GM19467 (cell line): ENCODE measurements at regions not wholly inside any gene's neighbourhood (a gene's known extent, or its start where the extent isn't known, plus 50 kb on each side); places are given as distances from the start of the nearest gene placed in this dataset.

ENCODE experiments used
- ATAC-seq: cut with Tn5 transposase; IDR thresholded peaks from one replicate; pipeline ENCODE4 v1.9.1; 2021; ENCODE audit warnings: mild to moderate bottlenecking, moderate library complexity; ENCODE audit not compliant: unreplicated experiment

DNA sequence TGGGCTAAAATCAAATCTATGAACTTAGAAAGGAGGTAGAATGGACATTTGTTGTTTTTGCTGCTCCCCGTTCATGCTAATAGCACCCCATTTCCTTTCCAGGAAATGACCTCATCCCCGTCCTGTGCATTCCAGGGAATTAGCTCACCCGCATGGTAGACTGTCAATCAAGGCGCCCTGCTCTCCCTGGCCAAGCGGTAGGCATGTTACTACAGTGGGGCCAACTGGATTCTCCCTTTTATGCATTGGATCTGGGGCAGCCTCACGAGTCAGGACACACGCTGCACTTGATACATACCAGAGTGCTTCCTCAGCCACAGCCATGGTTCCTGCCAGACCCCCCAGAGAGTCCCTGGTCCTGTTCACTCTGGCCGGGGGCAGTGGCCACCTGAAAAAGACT is 111.0 kb upstream of the PTCH1 start:
- ATAC-seq, result no peak

GRCh38 chr9:95626885-95627558 is 110.3 kb upstream of the PTCH1 start:
- no peak for ATAC-seq

DNA sequence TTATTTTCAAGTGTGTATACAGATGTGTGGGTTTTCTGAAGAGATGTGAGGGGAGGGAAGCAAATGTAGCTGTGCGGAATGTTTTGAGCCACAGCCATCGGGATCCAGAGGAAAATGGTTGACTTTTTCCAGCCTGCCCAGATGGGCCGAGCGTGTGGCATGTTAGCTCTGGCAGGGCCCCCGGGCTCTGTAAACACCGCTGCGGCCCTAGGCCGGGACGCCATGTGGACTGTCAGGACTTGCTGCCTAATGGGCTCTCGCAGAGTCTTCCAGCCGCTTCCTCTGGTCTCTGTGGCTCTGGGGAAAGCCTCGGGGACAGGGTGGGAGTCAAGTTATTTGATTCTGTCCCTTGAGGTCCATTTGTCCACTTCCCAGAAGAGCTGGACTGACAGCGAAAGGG is 109.6 kb upstream of the PTCH1 start:
- no peak for ATAC-seq

- ATAC-seq, result no peak
These were observed 106.9 kb upstream of the PTCH1 start for GRCh38 chr9:95623640-95624039.

GRCh38 chr9:95620722-95621121 is 104.0 kb upstream of the PTCH1 start:
- ATAC-seq, result no peak

DNA sequence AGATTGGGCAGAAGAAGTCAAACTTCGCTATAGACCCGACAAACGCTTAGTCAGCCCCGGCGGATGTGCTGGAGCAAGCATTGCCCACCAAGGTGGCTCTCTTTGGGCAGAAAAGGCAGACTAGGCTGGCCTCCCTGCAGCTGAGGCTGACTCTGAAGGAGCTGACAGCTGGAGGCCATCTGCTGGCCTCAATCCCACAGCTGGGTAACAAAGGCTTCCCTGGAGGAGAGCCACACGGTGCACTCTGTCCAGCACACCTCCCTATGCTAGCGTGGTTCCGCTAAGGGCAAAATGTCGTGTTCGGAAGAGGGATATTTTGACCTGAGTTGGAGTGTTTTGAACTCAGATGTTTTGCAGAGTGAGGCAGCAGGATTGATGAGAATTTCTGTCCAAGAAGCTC is 103.5 kb upstream of the PTCH1 start:
- no peak for ATAC-seq

DNA sequence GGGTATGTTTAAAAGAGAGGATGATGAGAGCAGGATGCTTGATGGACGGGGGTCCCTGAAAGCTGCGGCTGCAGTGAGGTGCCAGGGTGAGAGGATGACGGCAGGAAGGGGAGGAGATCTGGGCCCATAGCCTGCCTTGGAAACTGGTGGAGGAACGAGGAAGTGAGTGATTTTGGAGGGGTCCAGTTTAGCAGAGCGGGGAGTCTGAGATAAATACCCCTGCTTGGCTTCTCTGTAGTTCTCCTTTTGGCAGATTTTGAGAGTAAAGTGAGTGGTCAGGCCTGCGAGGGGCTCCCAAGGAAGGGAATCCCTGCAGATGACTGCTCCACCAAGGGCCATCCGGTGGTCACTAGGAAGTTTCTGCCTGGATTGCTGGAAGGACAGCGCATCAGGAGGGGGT is 98.5 kb upstream of the PTCH1 start:
- ATAC-seq, result no peak

DNA sequence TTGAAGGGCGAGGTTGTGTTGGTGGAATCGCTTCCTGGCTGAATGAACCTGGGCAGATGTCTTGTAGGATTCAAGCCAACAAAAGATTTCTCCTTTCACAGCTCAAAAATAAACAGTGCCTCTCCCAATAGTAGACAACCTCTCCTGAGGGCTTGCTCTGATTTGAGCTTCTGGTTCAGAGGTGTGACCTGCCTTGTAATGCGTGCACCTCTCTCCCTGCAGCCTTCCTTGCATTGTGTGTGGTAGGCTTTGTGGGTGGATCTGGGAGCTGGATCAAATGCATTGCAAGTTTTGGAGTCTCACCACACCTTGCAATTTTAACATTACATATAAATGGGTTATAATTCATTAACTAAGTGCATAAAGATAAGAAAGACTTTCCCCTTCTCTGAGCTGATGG is 96.9 kb upstream of the PTCH1 start:
- ATAC-seq, result no peak

- no peak for ATAC-seq
These were observed 94.6 kb upstream of the PTCH1 start for GRCh38 chr9:95611354-95611753.

DNA sequence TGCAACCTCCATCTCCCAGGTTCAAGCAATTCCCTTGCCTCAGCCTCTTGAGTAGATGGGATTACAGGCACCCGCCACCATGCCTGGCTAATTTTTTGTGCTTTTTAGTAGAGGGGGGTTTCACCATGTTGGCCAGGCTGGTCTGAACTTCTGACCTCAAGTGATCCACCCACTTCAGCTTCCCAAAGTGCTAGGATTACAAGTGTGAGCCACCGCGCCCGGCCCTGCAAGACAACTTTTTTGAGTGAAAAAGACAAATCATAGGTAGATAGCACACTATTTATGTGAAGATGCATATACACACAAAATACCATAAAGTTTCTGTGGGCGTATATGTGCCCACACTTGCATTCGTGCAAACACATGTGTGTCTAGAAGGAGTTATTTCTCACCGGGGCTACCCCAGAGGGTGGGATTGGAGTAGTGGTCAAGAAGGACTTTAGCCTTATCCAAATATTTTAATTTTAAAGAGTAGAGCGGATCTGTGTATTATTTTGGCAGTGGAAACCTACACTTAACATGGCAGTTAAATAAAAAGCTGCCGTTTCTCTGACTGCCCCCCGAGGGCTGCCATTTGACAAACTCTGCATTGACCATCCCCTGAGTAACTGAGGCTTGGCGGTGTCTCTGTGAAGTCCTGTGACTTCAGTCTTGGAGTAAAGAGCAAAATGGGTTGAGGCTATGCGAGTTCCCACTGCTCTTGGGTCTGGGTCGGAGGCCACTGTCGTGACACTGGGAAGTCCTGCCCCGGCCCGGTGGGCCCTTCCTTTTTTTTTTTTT is 93.4 kb upstream of the PTCH1 start:
- no peak for ATAC-seq

DNA sequence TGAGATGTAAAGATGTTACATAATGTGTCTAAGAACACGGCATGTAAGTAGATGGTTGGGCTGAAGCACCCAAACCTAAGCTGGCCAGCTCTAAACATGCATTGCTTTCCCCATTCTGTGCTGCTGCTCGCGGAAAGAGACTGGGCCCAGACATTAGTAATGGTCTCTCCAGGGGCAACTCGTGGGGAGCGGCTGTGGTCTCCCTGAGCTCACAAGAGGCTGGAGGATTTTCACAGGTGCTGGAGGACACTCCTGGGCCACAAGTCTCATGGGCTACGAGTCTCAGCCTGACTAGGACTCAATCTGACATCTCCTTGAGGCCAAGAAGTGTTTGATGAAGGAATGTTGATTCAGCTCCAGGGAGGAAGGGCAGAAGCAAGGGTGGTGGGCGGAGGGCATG is 92.7 kb upstream of the PTCH1 start:
- ATAC-seq, result no peak

DNA sequence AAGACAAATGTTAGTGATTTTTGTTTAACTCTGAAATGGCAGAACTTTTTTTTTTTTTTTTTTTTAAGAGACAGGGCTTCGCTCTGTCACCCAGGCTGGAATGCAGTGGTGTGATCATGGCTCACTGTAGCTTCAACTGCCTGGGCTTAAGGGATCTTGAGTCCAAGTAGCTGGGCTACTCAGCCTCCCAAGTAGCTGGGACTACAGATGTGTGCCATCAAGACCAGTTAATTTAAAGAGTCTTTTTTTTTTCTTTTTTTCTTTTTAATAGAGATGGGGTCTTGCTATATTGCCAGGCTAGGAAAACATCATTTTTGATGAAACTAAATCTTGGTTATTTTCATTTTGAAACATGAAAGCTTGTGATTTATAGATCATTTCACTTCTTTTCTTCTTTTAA is 91.6 kb upstream of the PTCH1 start:
- ATAC-seq, result no peak

GRCh38 chr9:95607507-95607906 is 90.7 kb upstream of the PTCH1 start:
- no peak for ATAC-seq

DNA sequence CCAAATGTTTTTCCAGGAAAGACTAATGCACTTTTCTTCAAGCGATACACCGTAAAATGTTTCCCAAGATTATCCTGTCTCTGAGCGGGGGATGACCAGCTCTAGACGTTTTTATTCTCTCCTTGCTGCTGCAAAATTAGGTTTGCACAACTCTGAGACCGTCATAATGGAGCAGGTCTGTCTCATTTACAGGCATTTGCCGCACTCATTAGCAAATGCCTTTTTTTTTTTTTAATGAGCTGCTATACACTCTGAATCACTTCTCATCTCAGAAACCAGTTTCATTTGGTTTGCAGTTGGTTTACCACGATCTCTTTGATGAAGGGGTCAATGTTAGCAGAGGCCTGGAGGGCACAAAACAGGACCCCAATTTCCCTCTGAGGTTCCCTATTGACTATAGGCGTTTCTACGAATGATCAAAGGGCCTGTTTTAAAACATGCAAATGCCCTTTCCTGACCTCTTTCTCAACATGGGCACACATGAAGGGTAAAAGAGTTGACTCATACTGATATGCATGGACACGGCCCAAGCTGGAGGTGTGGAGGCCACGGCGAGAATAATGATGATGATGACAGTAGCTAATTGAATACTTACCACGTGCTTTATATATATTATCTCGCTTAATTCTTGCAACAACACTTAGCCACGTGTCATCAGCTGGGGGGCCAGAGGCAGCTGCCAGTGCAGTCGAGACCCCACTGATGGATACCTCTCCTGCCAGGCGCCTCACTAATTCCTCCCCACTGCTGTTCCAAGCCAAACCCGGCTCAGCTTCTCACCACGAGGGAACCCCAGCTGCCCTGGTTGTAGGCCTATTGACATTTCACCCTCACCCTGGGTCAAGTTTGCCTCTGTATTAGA is 89.9 kb upstream of the PTCH1 start:
- no peak for ATAC-seq

- ATAC-seq, result no peak
These were observed 89.2 kb upstream of the PTCH1 start for GRCh38 chr9:95605816-95606488.

DNA sequence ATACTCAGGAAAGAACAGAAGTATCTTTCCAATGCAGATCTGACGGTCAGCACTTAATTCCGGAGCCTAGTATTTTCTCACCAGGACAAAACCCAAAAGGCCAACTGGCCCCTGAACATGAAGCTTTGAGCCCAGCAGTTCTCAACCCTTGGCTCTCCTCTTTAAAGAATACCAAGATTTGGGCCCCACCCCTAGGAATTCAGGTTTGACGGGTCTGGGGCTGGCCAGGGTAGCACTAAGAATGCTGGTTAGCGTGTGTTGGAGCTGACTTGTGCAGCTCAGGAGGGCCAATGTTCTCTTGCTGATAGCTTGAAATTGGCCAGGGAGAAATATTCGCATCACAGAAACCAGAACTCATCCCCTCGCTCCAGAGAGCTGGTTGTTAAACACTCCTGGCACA is 88.3 kb upstream of the PTCH1 start:
- ATAC-seq, result no peak

- ATAC-seq, result no peak
These were observed 81.5 kb upstream of the PTCH1 start for GRCh38 chr9:95598236-95598635.

- no peak for ATAC-seq
These were observed 79.0 kb upstream of the PTCH1 start for GRCh38 chr9:95595721-95596295.

DNA sequence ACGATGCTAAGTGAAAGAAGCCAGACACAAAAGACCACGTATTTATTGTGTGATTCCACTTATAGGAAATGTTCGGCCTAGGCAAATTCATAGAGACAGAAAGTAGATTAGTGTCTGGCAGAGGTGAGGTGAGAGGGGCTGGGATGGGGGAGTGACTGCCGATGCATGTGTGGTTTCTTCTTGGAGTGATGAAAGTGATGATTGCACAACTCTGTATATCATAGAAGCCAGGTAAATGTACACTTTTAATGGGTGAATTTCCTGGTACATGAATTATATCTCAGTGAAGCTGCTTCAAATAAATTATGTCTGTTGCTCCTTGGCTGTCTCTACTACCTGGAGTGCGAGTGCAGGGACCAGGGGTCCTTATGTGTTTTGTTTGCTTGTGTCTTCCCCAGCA is 76.2 kb upstream of the PTCH1 start:
- ATAC-seq, result no peak

DNA sequence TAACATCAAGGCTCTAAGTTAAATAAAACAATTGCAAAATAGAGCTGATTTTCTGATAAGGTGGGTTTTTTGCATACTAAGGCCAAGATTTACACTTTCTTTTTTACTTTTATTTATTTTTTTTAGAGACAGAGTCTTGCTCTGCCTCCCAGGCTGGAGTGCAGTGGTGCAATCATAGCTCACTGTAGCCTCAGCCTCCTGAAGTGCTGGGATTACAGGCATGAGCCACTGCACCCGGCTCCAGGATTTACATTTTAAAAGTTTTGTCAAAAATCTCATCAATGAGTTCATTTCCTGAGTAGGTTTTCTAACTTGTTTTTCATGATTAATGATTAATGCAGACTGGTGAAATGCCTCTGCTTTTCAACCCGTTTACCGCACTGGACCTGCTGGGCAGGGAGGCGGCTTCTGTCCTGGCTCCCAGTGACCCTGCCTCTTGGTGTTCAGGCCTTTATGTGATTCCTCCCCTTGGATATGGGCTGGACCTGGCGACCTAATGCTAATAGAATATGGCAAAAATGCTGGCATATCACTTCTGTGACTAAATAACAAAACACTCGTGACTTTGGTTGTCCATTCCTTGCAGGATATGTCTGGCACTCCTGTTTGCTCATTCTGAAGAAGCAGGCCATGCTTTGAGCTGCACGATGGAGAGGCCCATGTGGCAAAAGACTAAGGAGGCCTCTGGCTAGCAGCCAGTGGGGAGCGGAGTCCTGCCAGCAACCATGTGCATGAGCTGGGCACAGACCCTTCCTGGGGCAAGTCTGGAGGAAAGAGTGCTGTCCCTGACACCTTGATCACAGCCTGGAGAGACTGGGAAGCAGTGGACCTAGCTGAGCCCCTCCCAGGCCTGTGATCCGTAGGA is 72.2 kb upstream of the PTCH1 start:
- ATAC-seq, result no peak
